Tibial nerve (tissue), 3 donors: ENCODE measurements at regions not wholly inside any gene's neighbourhood (a gene's known extent, or its start where the extent isn't known, plus 50 kb on each side); places are given as distances from the start of the nearest gene placed in this dataset.

ENCODE experiments used
- POLR2A ChIP-seq, 2 donors: fragments of 450-650 bp; IDR thresholded peaks; one replicate each; pipeline ENCODE4 v1.6.1; 2017; ENCODE audit warnings: antibody characterized with exemption in 2 of 2, mild to moderate bottlenecking in 2 of 2, moderate library complexity in 2 of 2
- TF ChIP-seq, protein P1 (sequence below), 5 experiments: fragments of 200-600 bp in 3 of 5; fragments of 450-650 bp in 2 of 5; sonication (generic) in 3 of 5; IDR thresholded peaks; one replicate each; pipeline ENCODE4 v1.5.1; 2016 to 2019; ENCODE audit warnings: antibody characterized with exemption in 5 of 5, mild to moderate bottlenecking in 3 of 5, moderate library complexity in 2 of 5

DNA sequence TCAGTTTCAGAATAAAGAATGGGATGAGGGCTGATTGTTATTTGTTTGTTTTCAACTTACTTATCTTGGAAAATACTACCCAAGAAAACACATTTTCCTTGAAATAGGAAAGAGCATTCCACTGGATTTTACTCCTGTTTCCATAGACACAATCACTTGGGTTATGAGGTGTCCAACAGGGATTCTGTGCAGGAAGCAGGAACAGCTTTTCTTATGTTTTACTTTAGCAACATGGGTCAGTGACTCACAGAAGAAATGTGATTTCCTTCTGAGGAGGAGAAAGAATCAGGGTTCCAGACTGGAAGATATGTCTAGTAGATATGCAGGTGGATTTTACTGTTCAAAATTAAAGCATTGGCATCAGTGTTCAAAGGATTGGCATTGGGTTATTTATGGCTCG is 180.8 kb upstream of the GPC6 start:
- no peak for TF ChIP-seq POLR2A (IDR thresholded peaks at IDR 0.05)
- TF ChIP-seq, protein P1, sequence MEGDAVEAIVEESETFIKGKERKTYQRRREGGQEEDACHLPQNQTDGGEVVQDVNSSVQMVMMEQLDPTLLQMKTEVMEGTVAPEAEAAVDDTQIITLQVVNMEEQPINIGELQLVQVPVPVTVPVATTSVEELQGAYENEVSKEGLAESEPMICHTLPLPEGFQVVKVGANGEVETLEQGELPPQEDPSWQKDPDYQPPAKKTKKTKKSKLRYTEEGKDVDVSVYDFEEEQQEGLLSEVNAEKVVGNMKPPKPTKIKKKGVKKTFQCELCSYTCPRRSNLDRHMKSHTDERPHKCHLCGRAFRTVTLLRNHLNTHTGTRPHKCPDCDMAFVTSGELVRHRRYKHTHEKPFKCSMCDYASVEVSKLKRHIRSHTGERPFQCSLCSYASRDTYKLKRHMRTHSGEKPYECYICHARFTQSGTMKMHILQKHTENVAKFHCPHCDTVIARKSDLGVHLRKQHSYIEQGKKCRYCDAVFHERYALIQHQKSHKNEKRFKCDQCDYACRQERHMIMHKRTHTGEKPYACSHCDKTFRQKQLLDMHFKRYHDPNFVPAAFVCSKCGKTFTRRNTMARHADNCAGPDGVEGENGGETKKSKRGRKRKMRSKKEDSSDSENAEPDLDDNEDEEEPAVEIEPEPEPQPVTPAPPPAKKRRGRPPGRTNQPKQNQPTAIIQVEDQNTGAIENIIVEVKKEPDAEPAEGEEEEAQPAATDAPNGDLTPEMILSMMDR (IDR thresholded peaks at IDR 0.05): no peak
